ENCODE measurements at regions not wholly inside any gene's neighbourhood (a gene's known extent, or its start where the extent isn't known, plus 50 kb on each side); places are given as distances from the start of the nearest gene placed in this dataset.

DNA sequence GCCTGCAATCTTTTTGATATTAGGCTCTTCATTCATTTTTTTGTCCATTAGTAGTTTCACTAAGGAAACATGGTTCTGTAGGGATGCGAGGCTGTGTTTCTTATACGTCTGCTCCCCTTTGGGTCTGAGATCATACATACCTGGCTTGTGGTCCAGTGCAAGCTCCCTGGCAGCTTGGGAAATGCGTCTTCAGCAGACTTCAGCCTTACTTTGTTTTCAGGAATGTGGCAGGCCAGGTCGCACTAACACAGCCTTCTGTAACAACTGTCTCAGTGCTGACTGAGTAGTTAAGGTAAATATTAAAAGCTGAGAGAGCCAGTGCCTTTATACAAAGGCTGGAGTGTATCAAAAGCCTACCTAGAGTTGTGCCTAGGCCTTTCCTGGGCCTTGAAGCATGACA lies 970.5 kb upstream of the EEF2KMT start:
- H4K91ac ChIP-seq (ENCODE audit: insufficient read depth, low read depth, low read length): no peak overlapping the region
- H4K5ac ChIP-seq (ENCODE audit: low read depth, low read length): no peak overlapping the region
- no peaks in the 10 kb centered on the region for H3K36me3 ChIP-seq (ENCODE audit: control insufficient read depth, insufficient read depth, low read length)
- H3K4me2 ChIP-seq (ENCODE audit: low read depth, low read length): no peak overlapping the region
- no peak overlapping the region for H3K56ac ChIP-seq (ENCODE audit: extremely low read depth, insufficient read depth, low read length)
- intact Hi-C loops (cut with micrococcal nuclease): no loop called here
- no peaks in the 10 kb centered on the region for H3K9me1 ChIP-seq (ENCODE audit: insufficient read depth, low read length)
- no TSS peak for BruUV-seq (replicated peaks)
- peaks cover 7% of the 10 kb centered on the region; the same call in 1 of the 2 replicates for H3K9me3 ChIP-seq (ENCODE audit: control insufficient read depth, insufficient read depth, low read length)
- no peak overlapping the region for H3K23ac ChIP-seq (ENCODE audit: low read depth, low read length)
- ChIA-PET POLR2A (ENCODE audit: unreplicated experiment) (no interaction called here), CTCF (no interaction called here)
- no peak overlapping the region for H3K9ac ChIP-seq (ENCODE audit: low read depth, low read length)
- no peak overlapping the region for H3K18ac ChIP-seq (ENCODE audit: low read depth, low read length)
- no peak overlapping the region for H3K14ac ChIP-seq (replicated peaks; ENCODE audit: low read depth, low read length)
- no peak overlapping the region for H2BK120ac ChIP-seq (ENCODE audit: low read depth, low read length)
- no peaks in the 10 kb centered on the region for H3K4me1 ChIP-seq (ENCODE audit: control insufficient read depth, insufficient read depth, low read length)
- H2BK15ac ChIP-seq (ENCODE audit: low read depth, low read length): no peak overlapping the region
- ATAC-seq (ENCODE audit: low read depth) (no peak), DNase-seq (no peak)
- no CpG with 5 or more reads among the region's 4 CpGs for WGBS, 2 experiments (ENCODE audit: extremely low coverage in 2 of 2, insufficient read length in 1 of 2)
- H2AFZ ChIP-seq (replicated peaks; ENCODE audit: low read length, poor library complexity): no peak overlapping the region
- no peak overlapping the region for H3K4ac ChIP-seq (ENCODE audit: low read depth, low read length)
- H3K27me3 ChIP-seq (ENCODE audit: control insufficient read depth, insufficient read depth, low read length): no peaks in the 10 kb centered on the region
- no peak overlapping the region for H2BK5ac ChIP-seq (ENCODE audit: low read depth, low read length, poor library complexity, severe bottlenecking)
- dilution Hi-C loops (cut with HindIII; ENCODE audit: low sequenced_read_pairs, unreplicated experiment): no loop called here
- no peak overlapping the region for H2AK9ac ChIP-seq (replicated peaks; ENCODE audit: low read depth, low read length, poor library complexity)
- no peak overlapping the region for H2BK20ac ChIP-seq (ENCODE audit: low read depth, low read length)
- H3K27ac ChIP-seq (ENCODE audit: insufficient read depth, low read length): no peak overlapping the region
- no peaks in the 10 kb centered on the region for H3K79me1 ChIP-seq (ENCODE audit: low read depth in 1 of 2, low read length in 2 of 2)
- H3K4me3 ChIP-seq (ENCODE audit: insufficient read depth, low read depth, low read length): no peak overlapping the region
- no peaks in the 10 kb centered on the region for H4K20me1 ChIP-seq (ENCODE audit: insufficient read depth, low read length)
- H2AK5ac ChIP-seq (ENCODE audit: low read depth, low read length): no peak overlapping the region
- no peak overlapping the region for H4K8ac ChIP-seq (ENCODE audit: low read depth in 2 of 2, low read length in 2 of 2)
- no peak for TF ChIP-seq MAZ (IDR thresholded peaks at IDR 0.05; ENCODE audit: borderline replicate concordance, low read depth, low read length)
- no peak for TF ChIP-seq POLR2A (IDR thresholded peaks at IDR 0.05; ENCODE audit: low read depth, low read length)
- TF ChIP-seq MXI1 (IDR thresholded peaks at IDR 0.05; ENCODE audit: borderline replicate concordance, low read depth, low read length): no peak
- TF ChIP-seq BHLHE40 (IDR thresholded peaks at IDR 0.05; ENCODE audit: low read depth, low read length): no peak
- TF ChIP-seq RCOR1 (IDR thresholded peaks at IDR 0.05; ENCODE audit: insufficient replicate concordance, low read length): no peak
- TF ChIP-seq, protein P1, sequence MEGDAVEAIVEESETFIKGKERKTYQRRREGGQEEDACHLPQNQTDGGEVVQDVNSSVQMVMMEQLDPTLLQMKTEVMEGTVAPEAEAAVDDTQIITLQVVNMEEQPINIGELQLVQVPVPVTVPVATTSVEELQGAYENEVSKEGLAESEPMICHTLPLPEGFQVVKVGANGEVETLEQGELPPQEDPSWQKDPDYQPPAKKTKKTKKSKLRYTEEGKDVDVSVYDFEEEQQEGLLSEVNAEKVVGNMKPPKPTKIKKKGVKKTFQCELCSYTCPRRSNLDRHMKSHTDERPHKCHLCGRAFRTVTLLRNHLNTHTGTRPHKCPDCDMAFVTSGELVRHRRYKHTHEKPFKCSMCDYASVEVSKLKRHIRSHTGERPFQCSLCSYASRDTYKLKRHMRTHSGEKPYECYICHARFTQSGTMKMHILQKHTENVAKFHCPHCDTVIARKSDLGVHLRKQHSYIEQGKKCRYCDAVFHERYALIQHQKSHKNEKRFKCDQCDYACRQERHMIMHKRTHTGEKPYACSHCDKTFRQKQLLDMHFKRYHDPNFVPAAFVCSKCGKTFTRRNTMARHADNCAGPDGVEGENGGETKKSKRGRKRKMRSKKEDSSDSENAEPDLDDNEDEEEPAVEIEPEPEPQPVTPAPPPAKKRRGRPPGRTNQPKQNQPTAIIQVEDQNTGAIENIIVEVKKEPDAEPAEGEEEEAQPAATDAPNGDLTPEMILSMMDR (conservative IDR thresholded peaks at IDR 0.05; ENCODE audit: low read depth, low read length): no peak
- TF ChIP-seq CEBPB (IDR thresholded peaks at IDR 0.05; ENCODE audit: low read depth, low read length): no peak
- TF ChIP-seq, protein P2, sequence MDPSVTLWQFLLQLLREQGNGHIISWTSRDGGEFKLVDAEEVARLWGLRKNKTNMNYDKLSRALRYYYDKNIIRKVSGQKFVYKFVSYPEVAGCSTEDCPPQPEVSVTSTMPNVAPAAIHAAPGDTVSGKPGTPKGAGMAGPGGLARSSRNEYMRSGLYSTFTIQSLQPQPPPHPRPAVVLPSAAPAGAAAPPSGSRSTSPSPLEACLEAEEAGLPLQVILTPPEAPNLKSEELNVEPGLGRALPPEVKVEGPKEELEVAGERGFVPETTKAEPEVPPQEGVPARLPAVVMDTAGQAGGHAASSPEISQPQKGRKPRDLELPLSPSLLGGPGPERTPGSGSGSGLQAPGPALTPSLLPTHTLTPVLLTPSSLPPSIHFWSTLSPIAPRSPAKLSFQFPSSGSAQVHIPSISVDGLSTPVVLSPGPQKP (IDR thresholded peaks at IDR 0.05; ENCODE audit: borderline replicate concordance, low read depth, low read length): no peak
- no peak for TF ChIP-seq RAD21 (IDR thresholded peaks at IDR 0.05; ENCODE audit: low read length)
- no peak for TF ChIP-seq MAFK (IDR thresholded peaks at IDR 0.05; ENCODE audit: low read depth, low read length)
- no peak for TF ChIP-seq SMC3 (IDR thresholded peaks at IDR 0.05; ENCODE audit: low read depth, low read length)
- TF ChIP-seq NFE2L2 (IDR thresholded peaks at IDR 0.05; ENCODE audit: low read depth, low read length): no peak
- TF ChIP-seq, protein P3, sequence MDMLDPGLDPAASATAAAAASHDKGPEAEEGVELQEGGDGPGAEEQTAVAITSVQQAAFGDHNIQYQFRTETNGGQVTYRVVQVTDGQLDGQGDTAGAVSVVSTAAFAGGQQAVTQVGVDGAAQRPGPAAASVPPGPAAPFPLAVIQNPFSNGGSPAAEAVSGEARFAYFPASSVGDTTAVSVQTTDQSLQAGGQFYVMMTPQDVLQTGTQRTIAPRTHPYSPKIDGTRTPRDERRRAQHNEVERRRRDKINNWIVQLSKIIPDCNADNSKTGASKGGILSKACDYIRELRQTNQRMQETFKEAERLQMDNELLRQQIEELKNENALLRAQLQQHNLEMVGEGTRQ (IDR thresholded peaks at IDR 0.05; ENCODE audit: low read depth, low read length): no peak
- no peak for TF ChIP-seq CHD1 (IDR thresholded peaks at IDR 0.05; ENCODE audit: low read depth, low read length)
- no peak for TF ChIP-seq RFX5 (IDR thresholded peaks at IDR 0.05; ENCODE audit: low read depth, low read length)
- TF ChIP-seq FOS (IDR thresholded peaks at IDR 0.05; ENCODE audit: low read depth, low read length): no peak
- in situ Hi-C loops (cut with MboI; ENCODE audit: low sequenced_read_pairs): no loop called here
